Activated gamma-delta T cell treated with anti-CD3 and anti-CD28 coated beads, Interleukin-2, amount 50 U/mL, for 16 hours (primary cell): ENCODE measurements at regions not wholly inside any gene's neighbourhood (a gene's known extent, or its start where the extent isn't known, plus 50 kb on each side); places are given as distances from the start of the nearest gene placed in this dataset.

Experiments used
- DNase-seq: peaks from one replicate; pipeline ENCODE4 v3.0.0-alpha.2; 2020; ENCODE audit warnings: low read depth

- DNase-seq, result no peak
Observed at GRCh38 chr1:30200161-30200560, 523.2 kb downstream of the MATN1 start.

GRCh38 chr1:30199563-30199962 lies 523.8 kb downstream of the MATN1 start:
- DNase-seq, result no peak

- no peak for DNase-seq
Observed at GRCh38 chr1:30198795-30199403, 524.5 kb downstream of the MATN1 start.

GRCh38 chr1:30198451-30198760 lies 525.0 kb downstream of the MATN1 start:
- DNase-seq, result no peak

GRCh38 chr1:30197639-30198450 lies 525.5 kb downstream of the MATN1 start:
- no peak for DNase-seq

- DNase-seq, result no peak
Observed at GRCh38 chr1:30196872-30197638, 526.3 kb downstream of the MATN1 start.

GRCh38 chr1:30196457-30196856 lies 526.9 kb downstream of the MATN1 start:
- DNase-seq, result no peak

- no peak for DNase-seq
Observed at GRCh38 chr1:30195424-30196134, 527.8 kb downstream of the MATN1 start.

- DNase-seq, result no peak
Observed at GRCh38 chr1:30194741-30195423, 528.5 kb downstream of the MATN1 start.

GRCh38 chr1:30194046-30194619 lies 529.3 kb downstream of the MATN1 start:
- no peak for DNase-seq

GRCh38 chr1:30192969-30193630 lies 530.3 kb downstream of the MATN1 start:
- DNase-seq, result no peak

- DNase-seq, result no peak
Observed at GRCh38 chr1:30191154-30191702, 532.2 kb downstream of the MATN1 start.

GRCh38 chr1:30190511-30191153 lies 532.8 kb downstream of the MATN1 start:
- DNase-seq, result no peak

GRCh38 chr1:30189818-30190500 lies 533.4 kb downstream of the MATN1 start:
- DNase-seq, result no peak

GRCh38 chr1:30188999-30189398 lies 534.4 kb downstream of the MATN1 start:
- DNase-seq, result no peak

GRCh38 chr1:30188329-30188728 lies 535.1 kb downstream of the MATN1 start:
- no peak for DNase-seq

GRCh38 chr1:30187413-30188023 lies 535.9 kb downstream of the MATN1 start:
- DNase-seq, result no peak

- DNase-seq, result no peak
Observed at GRCh38 chr1:30186586-30186985, 536.8 kb downstream of the MATN1 start.

- DNase-seq, result no peak
Observed at GRCh38 chr1:30185809-30186208, 537.6 kb downstream of the MATN1 start.
